ENCODE measurements at regions not wholly inside any gene's neighbourhood (a gene's known extent, or its start where the extent isn't known, plus 50 kb on each side); places are given as distances from the start of the nearest gene placed in this dataset.

DNA sequence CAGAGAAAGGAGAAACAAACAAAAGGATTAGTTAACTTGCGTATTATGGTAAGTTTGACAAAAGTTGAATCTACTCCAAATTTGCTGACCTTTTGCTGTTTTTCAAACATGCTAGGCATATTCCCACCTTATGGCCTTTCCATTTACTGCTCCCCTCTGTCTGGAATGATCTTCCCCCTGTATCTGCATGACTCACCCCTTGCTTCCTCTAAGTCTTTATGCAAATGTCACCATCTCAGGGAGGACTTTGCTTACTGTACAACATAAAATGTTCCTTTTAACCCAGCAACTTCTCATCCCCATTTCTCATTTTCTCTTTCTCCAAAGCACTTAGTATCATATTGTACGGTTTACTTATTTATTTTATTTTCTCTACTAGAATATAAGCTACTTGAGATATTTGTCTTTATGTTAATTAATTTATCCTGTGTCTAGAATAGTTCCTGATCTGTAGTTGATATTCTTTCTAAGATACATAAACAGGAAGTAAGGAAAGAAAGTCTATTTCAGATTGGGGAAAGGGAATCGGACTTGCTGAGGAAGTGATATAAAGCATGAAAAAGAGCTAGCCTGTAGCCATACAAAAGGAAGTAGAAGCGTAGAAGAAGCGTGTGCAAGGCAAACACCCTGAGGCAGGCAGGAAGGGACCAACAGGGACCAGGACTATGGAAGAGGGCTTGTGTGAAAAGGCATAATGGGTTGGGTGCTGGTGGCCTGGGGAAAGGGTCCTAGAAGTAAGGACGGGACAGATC lies 144.9 kb upstream of the ERBB4 start:
- Histone ChIP-seq H3K4me1 (peaks cover 0 to 4% (median 1%) of the 10 kb centered on the region in 4 donors), H3K27ac (replicated peaks in 1 of 4) (no peak overlapping the region), H3K36me3 (no peaks in the 10 kb centered on the region), H3K27me3 (no peaks in the 10 kb centered on the region), H3K4me3 (no peak overlapping the region), H3K9me3 (no peaks in the 10 kb centered on the region)
- 65% methylated on average over 6 of the region's 6 CpGs for whole genome bisulfite sequencing
- intact Hi-C loops (cut with DNase I): loop anchor here (10.0 kb wide), 1 partner anchor 211 kb away; no protein-coding TSS in a partner anchor
- TF ChIP-seq, protein P1, sequence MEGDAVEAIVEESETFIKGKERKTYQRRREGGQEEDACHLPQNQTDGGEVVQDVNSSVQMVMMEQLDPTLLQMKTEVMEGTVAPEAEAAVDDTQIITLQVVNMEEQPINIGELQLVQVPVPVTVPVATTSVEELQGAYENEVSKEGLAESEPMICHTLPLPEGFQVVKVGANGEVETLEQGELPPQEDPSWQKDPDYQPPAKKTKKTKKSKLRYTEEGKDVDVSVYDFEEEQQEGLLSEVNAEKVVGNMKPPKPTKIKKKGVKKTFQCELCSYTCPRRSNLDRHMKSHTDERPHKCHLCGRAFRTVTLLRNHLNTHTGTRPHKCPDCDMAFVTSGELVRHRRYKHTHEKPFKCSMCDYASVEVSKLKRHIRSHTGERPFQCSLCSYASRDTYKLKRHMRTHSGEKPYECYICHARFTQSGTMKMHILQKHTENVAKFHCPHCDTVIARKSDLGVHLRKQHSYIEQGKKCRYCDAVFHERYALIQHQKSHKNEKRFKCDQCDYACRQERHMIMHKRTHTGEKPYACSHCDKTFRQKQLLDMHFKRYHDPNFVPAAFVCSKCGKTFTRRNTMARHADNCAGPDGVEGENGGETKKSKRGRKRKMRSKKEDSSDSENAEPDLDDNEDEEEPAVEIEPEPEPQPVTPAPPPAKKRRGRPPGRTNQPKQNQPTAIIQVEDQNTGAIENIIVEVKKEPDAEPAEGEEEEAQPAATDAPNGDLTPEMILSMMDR (IDR thresholded peaks at IDR 0.05): no peak
- TF ChIP-seq POLR2A (IDR thresholded peaks at IDR 0.05; ENCODE audit: low read depth) (no peak), POLR2AphosphoS5 (IDR thresholded peaks at IDR 0.05) (no peak), EP300 (IDR thresholded peaks at IDR 0.05) (no peak)
- no peak for DNase-seq (ENCODE audit: extremely low spot score)

DNA sequence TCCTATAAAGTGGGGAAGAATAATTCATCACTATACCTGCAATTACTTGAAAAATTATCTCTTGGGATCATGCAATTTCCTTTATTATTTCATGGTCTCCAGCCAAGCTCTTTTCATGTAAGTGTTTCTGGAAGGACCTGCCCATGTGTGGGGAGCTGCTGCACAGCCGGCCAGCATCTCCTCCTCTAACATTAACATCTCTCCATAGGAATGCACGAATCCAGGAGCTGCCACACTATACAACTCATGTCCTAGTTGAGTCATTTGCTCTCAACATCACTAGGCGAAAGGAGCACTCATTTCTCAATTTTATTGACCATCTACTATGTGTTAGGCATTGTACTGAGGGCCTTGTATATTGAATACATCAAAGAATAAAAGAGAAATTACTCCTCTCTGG lies 144.3 kb upstream of the ERBB4 start:
- no peak overlapping the region for H3K27ac ChIP-seq (replicated peaks in 1 of 4)
- no peaks in the 10 kb centered on the region for H3K9me3 ChIP-seq
- 68% methylated on average over 3 of the region's 3 CpGs for whole genome bisulfite sequencing
- DNase-seq (ENCODE audit: extremely low spot score): no peak
- H3K27me3 ChIP-seq: no peaks in the 10 kb centered on the region
- H3K4me1 ChIP-seq: peaks cover 0 to 4% (median 1%) of the 10 kb centered on the region in 4 donors
- no peaks in the 10 kb centered on the region for H3K36me3 ChIP-seq
- no peak for TF ChIP-seq EP300 (IDR thresholded peaks at IDR 0.05)
- TF ChIP-seq, protein P1 (IDR thresholded peaks at IDR 0.05): no peak
- no peak for TF ChIP-seq POLR2AphosphoS5 (IDR thresholded peaks at IDR 0.05)
- no peak for TF ChIP-seq POLR2A (IDR thresholded peaks at IDR 0.05; ENCODE audit: low read depth)
- intact Hi-C loops (cut with DNase I): loop anchor here (10.0 kb wide), 1 partner anchor 212 kb away; no protein-coding TSS in a partner anchor
- no peak overlapping the region for H3K4me3 ChIP-seq

DNA sequence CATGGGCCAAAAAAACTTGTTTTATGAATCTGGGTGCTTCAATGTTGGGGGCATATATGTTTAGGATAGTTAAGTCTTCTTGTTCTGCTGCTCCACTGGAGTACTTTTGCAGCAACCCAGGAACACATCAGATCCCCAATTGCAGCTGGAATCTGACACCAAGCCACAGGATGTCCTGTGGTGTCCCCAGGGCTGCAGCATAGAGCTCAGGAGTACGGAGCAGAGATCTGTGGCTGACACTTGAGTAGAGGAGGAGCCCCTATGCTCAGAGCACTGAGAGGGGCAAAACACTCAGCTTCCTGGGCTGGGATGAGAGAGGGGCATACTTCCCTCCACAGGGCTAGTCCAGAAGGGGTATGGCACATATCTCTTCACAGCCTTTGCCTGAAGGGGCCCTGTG lies 138.9 kb upstream of the ERBB4 start:
- Histone ChIP-seq H3K36me3 (no peaks in the 10 kb centered on the region), H3K4me3 (no peak overlapping the region), H3K27me3 (peaks cover 0 to 5% (median 0%) of the 10 kb centered on the region in 4 donors), H3K4me1 (no peaks in the 10 kb centered on the region), H3K9me3 (no peaks in the 10 kb centered on the region), H3K27ac (replicated peaks in 1 of 4) (no peak overlapping the region)
- TF ChIP-seq EP300 (IDR thresholded peaks at IDR 0.05) (no peak), POLR2AphosphoS5 (IDR thresholded peaks at IDR 0.05) (no peak), POLR2A (IDR thresholded peaks at IDR 0.05; ENCODE audit: low read depth) (no peak)
- TF ChIP-seq, protein P1 (IDR thresholded peaks at IDR 0.05): no peak
- DNase-seq (ENCODE audit: extremely low spot score): no peak
- WGBS: 25% methylated on average over 1 of the region's 1 CpG
- intact Hi-C loops (cut with DNase I): no loop called here

DNA sequence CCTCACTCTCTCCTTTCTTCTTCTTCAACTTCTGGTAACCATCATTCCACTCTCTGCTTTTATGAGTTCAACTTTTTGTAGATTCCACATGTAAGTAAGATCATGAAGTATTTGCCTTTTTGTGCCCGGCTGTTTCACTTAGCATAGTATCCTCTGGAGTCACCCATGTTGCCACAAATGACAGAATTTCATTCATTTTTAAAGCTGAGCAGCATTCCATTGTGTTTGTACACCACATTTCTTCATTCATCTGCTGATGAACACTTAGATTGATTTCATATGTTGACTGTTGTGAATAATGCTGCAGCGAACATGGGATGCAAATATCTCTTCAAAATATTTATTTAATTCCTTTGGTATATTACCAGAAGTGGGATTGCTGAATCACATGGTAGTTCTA lies 133.6 kb upstream of the ERBB4 start:
- WGBS: 82% methylated on average over 2 of the region's 2 CpGs
- no peaks in the 10 kb centered on the region for H3K36me3 ChIP-seq
- no peak overlapping the region for H3K27ac ChIP-seq (replicated peaks in 1 of 4)
- intact Hi-C loops (cut with DNase I): no loop called here
- H3K4me3 ChIP-seq: no peak overlapping the region
- H3K4me1 ChIP-seq: peaks cover 0 to 11% (median 6%) of the 10 kb centered on the region in 4 donors
- no peaks in the 10 kb centered on the region for H3K27me3 ChIP-seq
- no peak for DNase-seq (ENCODE audit: extremely low spot score)
- H3K9me3 ChIP-seq: no peaks in the 10 kb centered on the region
- TF ChIP-seq, protein P1 (IDR thresholded peaks at IDR 0.05): no peak

DNA sequence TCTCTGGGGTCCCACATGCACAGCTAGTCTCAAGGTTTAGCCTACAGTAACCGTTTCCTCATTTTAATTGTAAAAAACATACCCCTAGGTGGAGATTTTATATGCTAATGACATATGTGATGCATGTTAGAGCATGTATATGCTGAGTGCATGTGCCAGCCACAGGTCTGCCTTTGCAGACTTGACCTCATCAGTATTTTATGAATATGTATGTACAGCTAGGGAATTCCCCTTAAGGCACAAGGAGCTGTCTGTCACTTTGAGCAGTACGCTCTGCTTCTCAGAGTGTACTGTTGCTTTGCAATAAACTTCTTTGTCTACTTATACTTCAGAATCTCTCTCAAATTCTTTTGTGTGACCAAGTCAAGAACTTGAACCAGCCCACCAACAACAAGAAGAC lies 131.2 kb upstream of the ERBB4 start:
- no peaks in the 10 kb centered on the region for H3K9me3 ChIP-seq
- H3K27me3 ChIP-seq: no peaks in the 10 kb centered on the region
- H3K4me3 ChIP-seq: no peak overlapping the region
- intact Hi-C loops (cut with DNase I): no loop called here
- H3K4me1 ChIP-seq: peaks cover 0 to 12% (median 8%) of the 10 kb centered on the region in 4 donors
- no peak for DNase-seq (ENCODE audit: extremely low spot score)
- H3K36me3 ChIP-seq: no peaks in the 10 kb centered on the region
- H3K27ac ChIP-seq (replicated peaks in 1 of 4): no peak overlapping the region
- 81% methylated on average over 2 of the region's 2 CpGs for WGBS
- TF ChIP-seq POLR2AphosphoS5 (IDR thresholded peaks at IDR 0.05): no peak
- no peak for TF ChIP-seq POLR2A (IDR thresholded peaks at IDR 0.05; ENCODE audit: low read depth)
- TF ChIP-seq, protein P1 (IDR thresholded peaks at IDR 0.05): no peak
- no peak for TF ChIP-seq EP300 (IDR thresholded peaks at IDR 0.05)
